ENCODE measurements at regions not wholly inside any gene's neighbourhood (a gene's known extent, or its start where the extent isn't known, plus 50 kb on each side); places are given as distances from the start of the nearest gene placed in this dataset.

GRCh38 chr1:98471633-98472032 is 189.9 kb upstream of the SNX7 start:
- in situ Hi-C loops (cut with MboI; ENCODE audit: low pct_unique_long_range_greater_than_20kb, low sequenced_read_pairs, unreplicated experiment), result loop anchor here (25.0 kb wide), 1 partner anchor 1509 kb away; no protein-coding TSS in a partner anchor
- DNase-seq (ENCODE audit: low spot score), result no peak
- TF ChIP-seq CTCF (IDR thresholded peaks at IDR 0.05; ENCODE audit: extremely low read depth, insufficient read depth, missing control alignments), result no peak

- DNase-seq (ENCODE audit: low spot score), result peak; percentile 1
- peak; percentile 54 for TF ChIP-seq CTCF (IDR thresholded peaks at IDR 0.05; ENCODE audit: extremely low read depth, insufficient read depth, missing control alignments)
- in situ Hi-C loops (cut with MboI; ENCODE audit: low pct_unique_long_range_greater_than_20kb, low sequenced_read_pairs, unreplicated experiment), result loop anchor here (25.0 kb wide), 1 partner anchor 1506 kb away; no protein-coding TSS in a partner anchor
These were observed 193.3 kb upstream of the SNX7 start for GRCh38 chr1:98468111-98468717.

- no peak for DNase-seq (ENCODE audit: low spot score)
- TF ChIP-seq CTCF (IDR thresholded peaks at IDR 0.05; ENCODE audit: extremely low read depth, insufficient read depth, missing control alignments), result no peak
- in situ Hi-C loops (cut with MboI; ENCODE audit: low pct_unique_long_range_greater_than_20kb, low sequenced_read_pairs, unreplicated experiment), result loop anchor here (25.0 kb wide), 1 partner anchor 1505 kb away; no protein-coding TSS in a partner anchor
These were observed 193.9 kb upstream of the SNX7 start for GRCh38 chr1:98467586-98467985.

GRCh38 chr1:98467122-98467521 is 194.4 kb upstream of the SNX7 start:
- no peak for DNase-seq (ENCODE audit: low spot score)
- in situ Hi-C loops (cut with MboI; ENCODE audit: low pct_unique_long_range_greater_than_20kb, low sequenced_read_pairs, unreplicated experiment), result loop anchor here (25.0 kb wide), 1 partner anchor 1505 kb away; no protein-coding TSS in a partner anchor

GRCh38 chr1:98461873-98462385 is 199.6 kb upstream of the SNX7 start:
- no peak for TF ChIP-seq CTCF (IDR thresholded peaks at IDR 0.05; ENCODE audit: extremely low read depth, insufficient read depth, missing control alignments)
- no peak for DNase-seq (ENCODE audit: low spot score)
- in situ Hi-C loops (cut with MboI; ENCODE audit: low pct_unique_long_range_greater_than_20kb, low sequenced_read_pairs, unreplicated experiment), result loop anchor here (25.0 kb wide), 1 partner anchor 1500 kb away; no protein-coding TSS in a partner anchor

More at GRCh38 chr1:98467122-98467521, 194.4 kb upstream of the SNX7 start:
- TF ChIP-seq CTCF (IDR thresholded peaks at IDR 0.05; ENCODE audit: extremely low read depth, insufficient read depth, missing control alignments), result no peak

GRCh38 chr1:98460136-98460535 is 201.4 kb upstream of the SNX7 start:
- in situ Hi-C loops (cut with MboI; ENCODE audit: low pct_unique_long_range_greater_than_20kb, low sequenced_read_pairs, unreplicated experiment), result loop anchor here (25.0 kb wide), 1 partner anchor 1498 kb away; no protein-coding TSS in a partner anchor
- DNase-seq (ENCODE audit: low spot score), result no peak
- no peak for TF ChIP-seq CTCF (IDR thresholded peaks at IDR 0.05; ENCODE audit: extremely low read depth, insufficient read depth, missing control alignments)
